ENCODE measurements at regions not wholly inside any gene's neighbourhood (a gene's known extent, or its start where the extent isn't known, plus 50 kb on each side); places are given as distances from the start of the nearest gene placed in this dataset.
"Not testable (repeated sequence)": the region's sequence is repeated elsewhere in the genome, so short reads cannot be mapped to it uniquely, and the experiment has no call there.

DNA sequence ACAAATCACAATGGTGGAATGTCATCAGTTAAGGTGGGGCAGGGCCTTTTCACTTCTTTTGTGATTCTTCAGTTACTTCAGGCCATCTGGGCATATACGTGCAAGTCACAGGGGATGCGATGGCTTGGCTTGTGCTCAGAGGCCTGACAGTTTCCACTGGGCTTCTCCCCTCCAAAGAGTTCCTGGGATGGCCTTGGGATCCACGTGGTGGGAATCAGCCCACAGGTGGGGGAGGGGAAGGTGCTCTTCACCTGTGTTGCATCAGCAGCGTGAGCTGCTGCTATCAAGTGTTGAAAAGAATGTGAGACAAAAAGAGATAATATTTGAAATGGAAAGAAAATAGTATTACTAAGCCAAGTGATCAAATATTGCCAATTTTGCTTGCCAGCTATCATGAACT, 116.2 kb upstream of the F3 start:
- not testable (repeated sequence) for TF ChIP-seq POLR2AphosphoS5 (IDR thresholded peaks at IDR 0.05; ENCODE audit: low read depth); SPI1 (IDR thresholded peaks at IDR 0.05; ENCODE audit: borderline replicate concordance, low read depth); GABPA (IDR thresholded peaks at IDR 0.05; ENCODE audit: low read depth)
- TF ChIP-seq, protein P1, sequence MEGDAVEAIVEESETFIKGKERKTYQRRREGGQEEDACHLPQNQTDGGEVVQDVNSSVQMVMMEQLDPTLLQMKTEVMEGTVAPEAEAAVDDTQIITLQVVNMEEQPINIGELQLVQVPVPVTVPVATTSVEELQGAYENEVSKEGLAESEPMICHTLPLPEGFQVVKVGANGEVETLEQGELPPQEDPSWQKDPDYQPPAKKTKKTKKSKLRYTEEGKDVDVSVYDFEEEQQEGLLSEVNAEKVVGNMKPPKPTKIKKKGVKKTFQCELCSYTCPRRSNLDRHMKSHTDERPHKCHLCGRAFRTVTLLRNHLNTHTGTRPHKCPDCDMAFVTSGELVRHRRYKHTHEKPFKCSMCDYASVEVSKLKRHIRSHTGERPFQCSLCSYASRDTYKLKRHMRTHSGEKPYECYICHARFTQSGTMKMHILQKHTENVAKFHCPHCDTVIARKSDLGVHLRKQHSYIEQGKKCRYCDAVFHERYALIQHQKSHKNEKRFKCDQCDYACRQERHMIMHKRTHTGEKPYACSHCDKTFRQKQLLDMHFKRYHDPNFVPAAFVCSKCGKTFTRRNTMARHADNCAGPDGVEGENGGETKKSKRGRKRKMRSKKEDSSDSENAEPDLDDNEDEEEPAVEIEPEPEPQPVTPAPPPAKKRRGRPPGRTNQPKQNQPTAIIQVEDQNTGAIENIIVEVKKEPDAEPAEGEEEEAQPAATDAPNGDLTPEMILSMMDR (IDR thresholded peaks at IDR 0.05; ENCODE audit: insufficient read depth, low read length) = not testable (repeated sequence)
- TF ChIP-seq, protein P2, sequence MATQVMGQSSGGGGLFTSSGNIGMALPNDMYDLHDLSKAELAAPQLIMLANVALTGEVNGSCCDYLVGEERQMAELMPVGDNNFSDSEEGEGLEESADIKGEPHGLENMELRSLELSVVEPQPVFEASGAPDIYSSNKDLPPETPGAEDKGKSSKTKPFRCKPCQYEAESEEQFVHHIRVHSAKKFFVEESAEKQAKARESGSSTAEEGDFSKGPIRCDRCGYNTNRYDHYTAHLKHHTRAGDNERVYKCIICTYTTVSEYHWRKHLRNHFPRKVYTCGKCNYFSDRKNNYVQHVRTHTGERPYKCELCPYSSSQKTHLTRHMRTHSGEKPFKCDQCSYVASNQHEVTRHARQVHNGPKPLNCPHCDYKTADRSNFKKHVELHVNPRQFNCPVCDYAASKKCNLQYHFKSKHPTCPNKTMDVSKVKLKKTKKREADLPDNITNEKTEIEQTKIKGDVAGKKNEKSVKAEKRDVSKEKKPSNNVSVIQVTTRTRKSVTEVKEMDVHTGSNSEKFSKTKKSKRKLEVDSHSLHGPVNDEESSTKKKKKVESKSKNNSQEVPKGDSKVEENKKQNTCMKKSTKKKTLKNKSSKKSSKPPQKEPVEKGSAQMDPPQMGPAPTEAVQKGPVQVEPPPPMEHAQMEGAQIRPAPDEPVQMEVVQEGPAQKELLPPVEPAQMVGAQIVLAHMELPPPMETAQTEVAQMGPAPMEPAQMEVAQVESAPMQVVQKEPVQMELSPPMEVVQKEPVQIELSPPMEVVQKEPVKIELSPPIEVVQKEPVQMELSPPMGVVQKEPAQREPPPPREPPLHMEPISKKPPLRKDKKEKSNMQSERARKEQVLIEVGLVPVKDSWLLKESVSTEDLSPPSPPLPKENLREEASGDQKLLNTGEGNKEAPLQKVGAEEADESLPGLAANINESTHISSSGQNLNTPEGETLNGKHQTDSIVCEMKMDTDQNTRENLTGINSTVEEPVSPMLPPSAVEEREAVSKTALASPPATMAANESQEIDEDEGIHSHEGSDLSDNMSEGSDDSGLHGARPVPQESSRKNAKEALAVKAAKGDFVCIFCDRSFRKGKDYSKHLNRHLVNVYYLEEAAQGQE (IDR thresholded peaks at IDR 0.05; ENCODE audit: insufficient replicate concordance, low read depth) = not testable (repeated sequence)
